ENCODE measurements at regions not wholly inside any gene's neighbourhood (a gene's known extent, or its start where the extent isn't known, plus 50 kb on each side); places are given as distances from the start of the nearest gene placed in this dataset.

DNA sequence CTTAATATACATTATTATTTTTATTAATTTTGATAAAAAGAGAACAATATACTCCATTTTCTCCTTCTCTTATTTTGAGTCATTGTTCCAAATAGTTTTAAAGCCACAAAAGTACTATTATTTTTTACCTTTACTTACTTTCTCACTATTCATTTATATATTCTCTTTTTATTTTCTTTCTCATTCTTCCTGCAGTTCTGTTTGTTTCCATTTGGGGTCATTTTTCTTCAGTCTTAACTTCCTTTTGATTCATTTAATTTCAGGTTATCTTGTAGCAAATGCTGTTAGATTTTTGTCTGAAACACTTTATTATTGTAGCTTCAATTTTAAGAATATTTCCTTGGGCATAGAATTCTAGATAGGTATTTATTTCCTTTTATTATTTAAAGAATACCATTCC, 438.6 kb upstream of the EPHA5 start:
- TF ChIP-seq, protein P1, sequence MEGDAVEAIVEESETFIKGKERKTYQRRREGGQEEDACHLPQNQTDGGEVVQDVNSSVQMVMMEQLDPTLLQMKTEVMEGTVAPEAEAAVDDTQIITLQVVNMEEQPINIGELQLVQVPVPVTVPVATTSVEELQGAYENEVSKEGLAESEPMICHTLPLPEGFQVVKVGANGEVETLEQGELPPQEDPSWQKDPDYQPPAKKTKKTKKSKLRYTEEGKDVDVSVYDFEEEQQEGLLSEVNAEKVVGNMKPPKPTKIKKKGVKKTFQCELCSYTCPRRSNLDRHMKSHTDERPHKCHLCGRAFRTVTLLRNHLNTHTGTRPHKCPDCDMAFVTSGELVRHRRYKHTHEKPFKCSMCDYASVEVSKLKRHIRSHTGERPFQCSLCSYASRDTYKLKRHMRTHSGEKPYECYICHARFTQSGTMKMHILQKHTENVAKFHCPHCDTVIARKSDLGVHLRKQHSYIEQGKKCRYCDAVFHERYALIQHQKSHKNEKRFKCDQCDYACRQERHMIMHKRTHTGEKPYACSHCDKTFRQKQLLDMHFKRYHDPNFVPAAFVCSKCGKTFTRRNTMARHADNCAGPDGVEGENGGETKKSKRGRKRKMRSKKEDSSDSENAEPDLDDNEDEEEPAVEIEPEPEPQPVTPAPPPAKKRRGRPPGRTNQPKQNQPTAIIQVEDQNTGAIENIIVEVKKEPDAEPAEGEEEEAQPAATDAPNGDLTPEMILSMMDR (IDR thresholded peaks at IDR 0.05; ENCODE audit: low read depth, low read length, poor library complexity, severe bottlenecking): no peak
- no peak for TF ChIP-seq EZH2phosphoT487 (IDR thresholded peaks at IDR 0.05; ENCODE audit: borderline replicate concordance, low read length)
